ENCODE measurements at regions not wholly inside any gene's neighbourhood (a gene's known extent, or its start where the extent isn't known, plus 50 kb on each side); places are given as distances from the start of the nearest gene placed in this dataset.

GRCh38 chr5:8208307-8208706, 339.4 kb downstream of the MTRR start:
- DNase-seq (no peak), ATAC-seq (ENCODE audit: poor library complexity) (no peak)
- H3K4me1 Mint-ChIP-seq (ENCODE audit: low read depth): no peaks in the 10 kb centered on the region
- H3K9me3 ChIP-seq (ENCODE audit: control insufficient read depth in 1 of 2, insufficient read depth in 1 of 2, low read length in 2 of 2): peaks cover 0 to 16% of the 10 kb centered on the region in 2 experiments
- H3K4me3 ChIP-seq (ENCODE audit: low read length): no peak overlapping the region
- no peaks in the 10 kb centered on the region for H3K36me3 ChIP-seq (ENCODE audit: insufficient read depth, low read length)
- H3K36me3 Mint-ChIP-seq (ENCODE audit: low read depth): no peaks in the 10 kb centered on the region
- H3K27ac Mint-ChIP-seq: no peak overlapping the region
- no peak overlapping the region for H3K27ac ChIP-seq (ENCODE audit: low read depth in 1 of 2, low read length in 2 of 2)
- POLR2A ChIA-PET: no interaction called here
- CTCF ChIA-PET: no interaction called here
- H3K27me3 ChIP-seq (ENCODE audit: control insufficient read depth in 1 of 2, insufficient read depth in 2 of 2, low read length in 2 of 2): no peaks in the 10 kb centered on the region
- no peaks in the 10 kb centered on the region for H3K4me1 ChIP-seq (ENCODE audit: insufficient read depth, low read length)
- intact Hi-C loops (cut with DNase I, micrococcal nuclease): no loop called here
- H3K9me3 Mint-ChIP-seq: no peaks in the 10 kb centered on the region
- no peaks in the 10 kb centered on the region for H3K27me3 Mint-ChIP-seq
- no peak for TF ChIP-seq CTCF (IDR thresholded peaks at IDR 0.05)
- H3K4me3 Mint-ChIP-seq: no peak overlapping the region

GRCh38 chr5:8209500-8209899, 340.6 kb downstream of the MTRR start:
- H3K27ac Mint-ChIP-seq: no peak overlapping the region
- no peak for ATAC-seq (ENCODE audit: poor library complexity)
- H3K4me1 Mint-ChIP-seq (ENCODE audit: low read depth): no peaks in the 10 kb centered on the region
- Histone ChIP-seq H3K27me3 (ENCODE audit: control insufficient read depth in 1 of 2, insufficient read depth in 2 of 2, low read length in 2 of 2) (no peaks in the 10 kb centered on the region), H3K4me3 (ENCODE audit: low read length) (no peak overlapping the region), H3K27ac (ENCODE audit: low read depth in 1 of 2, low read length in 2 of 2) (no peak overlapping the region), H3K4me1 (ENCODE audit: insufficient read depth, low read length) (no peaks in the 10 kb centered on the region), H3K36me3 (ENCODE audit: insufficient read depth, low read length) (no peaks in the 10 kb centered on the region), H3K9me3 (ENCODE audit: control insufficient read depth in 1 of 2, insufficient read depth in 1 of 2, low read length in 2 of 2) (peaks cover 0 to 16% of the 10 kb centered on the region in 2 experiments)
- no peak overlapping the region for H3K4me3 Mint-ChIP-seq
- no peak for TF ChIP-seq CTCF (IDR thresholded peaks at IDR 0.05)
- intact Hi-C loops (cut with DNase I, micrococcal nuclease): no loop called here
- POLR2A ChIA-PET: no interaction called here
- H3K36me3 Mint-ChIP-seq (ENCODE audit: low read depth): no peaks in the 10 kb centered on the region
- no peak for DNase-seq
- no peaks in the 10 kb centered on the region for H3K27me3 Mint-ChIP-seq
- H3K9me3 Mint-ChIP-seq: no peaks in the 10 kb centered on the region
- CTCF ChIA-PET: no interaction called here

GRCh38 chr5:8213701-8214240, 344.8 kb downstream of the MTRR start:
- DNase-seq: no peak
- ChIA-PET CTCF (no interaction called here), POLR2A (no interaction called here)
- no peak overlapping the region for H3K4me3 ChIP-seq (ENCODE audit: low read length)
- intact Hi-C loops (cut with DNase I, micrococcal nuclease): no loop called here
- no peak for TF ChIP-seq CTCF (IDR thresholded peaks at IDR 0.05)
- Mint-ChIP-seq H3K36me3 (ENCODE audit: low read depth) (no peaks in the 10 kb centered on the region), H3K27me3 (no peaks in the 10 kb centered on the region), H3K9me3 (no peaks in the 10 kb centered on the region), H3K4me1 (ENCODE audit: low read depth) (no peaks in the 10 kb centered on the region), H3K27ac (no peak overlapping the region), H3K4me3 (no peak overlapping the region)
- ATAC-seq (ENCODE audit: poor library complexity): no peak
- H3K36me3 ChIP-seq (ENCODE audit: insufficient read depth, low read length): no peaks in the 10 kb centered on the region
- H3K4me1 ChIP-seq (ENCODE audit: insufficient read depth, low read length): no peaks in the 10 kb centered on the region
- H3K27me3 ChIP-seq (ENCODE audit: control insufficient read depth in 1 of 2, insufficient read depth in 2 of 2, low read length in 2 of 2): no peaks in the 10 kb centered on the region
- no peak overlapping the region for H3K27ac ChIP-seq (ENCODE audit: low read depth in 1 of 2, low read length in 2 of 2)
- H3K9me3 ChIP-seq (ENCODE audit: control insufficient read depth in 1 of 2, insufficient read depth in 1 of 2, low read length in 2 of 2): peaks cover 0 to 15% of the 10 kb centered on the region in 2 experiments
